HG03064 (cell line): ENCODE measurements at regions not wholly inside any gene's neighbourhood (a gene's known extent, or its start where the extent isn't known, plus 50 kb on each side); places are given as distances from the start of the nearest gene placed in this dataset.
"Not testable (repeated sequence)": the region's sequence is repeated elsewhere in the genome, so short reads cannot be mapped to it uniquely, and the experiment has no call there.

Experiments used
- ATAC-seq: cut with Tn5 transposase; IDR thresholded peaks from one replicate; pipeline ENCODE4 v1.9.1; 2021; ENCODE audit warnings: low read depth; ENCODE audit not compliant: unreplicated experiment

DNA sequence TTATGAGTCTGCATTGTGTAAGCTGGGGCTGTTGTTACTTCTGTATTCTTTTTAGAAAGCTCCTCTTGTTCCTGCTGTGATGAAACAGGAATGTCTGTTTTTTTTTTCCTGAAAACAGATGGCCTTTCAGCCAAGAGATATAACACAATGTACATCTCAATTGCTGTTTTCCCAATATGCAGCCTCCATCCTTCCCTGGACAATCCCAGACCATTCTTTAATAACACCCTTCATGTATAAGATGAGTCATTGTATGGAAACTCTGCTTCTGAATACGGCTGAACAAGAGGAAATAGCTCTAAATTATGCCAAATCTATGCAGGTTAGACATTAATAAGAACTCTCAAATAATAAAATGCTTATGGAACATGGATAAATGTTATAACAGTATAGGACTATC, 60.2 kb upstream of the LRRC4C start:
- ATAC-seq = no peak

DNA sequence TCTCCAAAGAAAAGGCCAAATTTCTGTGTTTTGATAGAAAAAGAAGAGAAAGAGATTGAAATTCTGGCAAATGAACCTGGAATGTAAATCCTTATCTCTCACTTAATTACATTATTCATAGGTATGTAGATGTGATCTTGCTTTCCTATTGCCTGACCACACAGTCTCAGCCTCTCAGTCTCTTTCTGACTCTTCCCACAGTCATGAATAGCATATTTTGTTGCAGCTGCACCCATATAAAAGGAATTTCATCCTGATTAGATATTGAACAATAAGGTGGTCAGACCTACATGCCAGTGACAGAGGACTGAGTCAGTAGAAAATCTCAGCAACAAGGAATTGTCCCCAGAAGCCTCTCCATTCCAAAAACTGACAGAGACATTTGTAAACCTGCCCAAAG, 62.9 kb upstream of the LRRC4C start:
- ATAC-seq = no peak

DNA sequence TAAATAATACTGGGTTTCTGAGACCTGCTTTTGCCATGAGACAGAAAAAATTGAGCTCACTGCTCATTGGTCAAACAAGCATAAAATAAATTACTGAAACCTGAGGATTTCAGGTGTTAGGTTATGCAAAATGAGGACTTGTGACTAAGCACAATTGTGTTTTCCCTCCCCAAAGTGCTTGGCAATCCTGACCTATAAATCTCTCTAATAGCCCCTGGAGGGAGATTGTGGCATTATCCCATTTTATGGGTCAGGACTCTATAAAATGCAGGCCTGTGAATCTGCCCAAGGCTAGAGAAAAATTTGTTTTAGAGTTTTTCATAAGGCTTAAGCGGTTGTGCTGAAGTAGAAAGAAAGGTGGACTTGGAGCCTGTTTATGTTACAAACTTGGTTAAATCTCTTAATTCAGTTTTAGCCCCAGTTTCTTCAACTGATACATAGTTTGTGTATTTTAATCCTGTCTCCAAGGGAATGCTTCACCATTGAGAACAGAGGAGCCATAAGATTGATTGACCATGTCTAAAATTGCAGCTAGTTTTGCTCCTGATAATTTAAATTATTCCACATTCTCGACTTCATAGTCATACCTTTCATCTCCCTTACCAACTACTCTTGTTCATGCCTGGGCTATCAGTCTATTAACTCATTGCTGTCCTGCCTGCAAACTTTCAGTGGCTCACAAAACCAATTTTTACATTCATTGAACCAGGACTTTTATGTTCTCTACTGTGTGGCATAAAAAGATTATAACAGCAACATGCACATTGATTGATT, 63.6 kb upstream of the LRRC4C start:
- no peak for ATAC-seq

DNA sequence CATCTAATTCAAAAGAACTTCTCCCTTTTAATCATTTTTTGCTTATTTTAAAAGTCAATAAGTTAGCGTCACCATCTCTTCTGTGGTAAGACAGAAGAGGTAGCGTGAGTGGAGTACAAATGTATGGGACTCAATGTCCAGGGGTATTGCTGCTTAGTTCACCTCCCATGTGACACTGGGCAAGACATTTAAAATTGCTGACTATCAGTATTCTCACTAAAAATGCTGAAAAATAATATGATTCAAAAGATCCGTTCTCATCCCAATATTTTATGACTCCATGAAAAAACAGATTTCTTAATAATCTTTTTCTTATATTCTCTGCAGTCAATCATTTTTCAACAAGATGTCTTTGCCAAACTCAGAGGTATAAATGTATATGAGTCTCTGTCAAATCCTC, 68.1 kb upstream of the LRRC4C start:
- no peak for ATAC-seq

DNA sequence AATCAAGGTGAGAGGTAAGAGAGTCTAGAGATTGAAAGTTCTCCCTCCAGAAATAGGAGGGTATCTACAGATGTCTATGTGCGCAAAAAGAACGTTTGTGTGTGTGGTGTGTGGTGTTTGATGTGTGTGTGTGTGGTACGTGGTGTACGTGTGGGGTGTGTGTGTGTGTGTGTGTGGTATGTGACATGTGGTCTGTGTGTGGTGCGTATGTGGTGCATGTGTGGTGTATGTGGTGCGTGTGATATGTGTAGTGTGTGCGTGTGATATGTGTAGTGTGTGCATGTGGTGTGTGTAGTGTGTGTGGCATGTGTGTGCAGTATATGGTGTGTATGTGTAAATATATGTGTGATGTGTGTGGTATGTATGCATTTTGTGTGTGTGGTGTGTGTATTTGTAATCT, 73.0 kb upstream of the LRRC4C start:
- no peak for ATAC-seq

DNA sequence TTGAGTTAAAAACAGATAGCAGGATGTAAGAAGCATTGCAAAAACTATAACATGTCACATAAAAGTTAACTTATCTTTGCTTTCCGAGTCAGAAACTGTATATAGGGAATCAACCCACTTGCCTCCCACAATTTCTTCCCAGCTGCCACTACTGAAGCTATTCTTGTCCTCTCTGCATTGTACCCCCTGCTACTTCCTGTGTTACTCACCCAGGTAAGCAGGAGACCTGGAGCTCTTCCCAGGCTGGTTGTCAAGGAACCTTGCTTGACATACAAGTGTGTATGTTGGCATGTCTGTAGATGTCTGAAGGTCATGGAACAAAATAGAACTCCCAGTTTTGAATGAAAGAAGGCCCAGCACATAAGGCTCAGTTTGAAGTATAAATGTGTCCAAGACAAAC, 74.3 kb upstream of the LRRC4C start:
- ATAC-seq = no peak

DNA sequence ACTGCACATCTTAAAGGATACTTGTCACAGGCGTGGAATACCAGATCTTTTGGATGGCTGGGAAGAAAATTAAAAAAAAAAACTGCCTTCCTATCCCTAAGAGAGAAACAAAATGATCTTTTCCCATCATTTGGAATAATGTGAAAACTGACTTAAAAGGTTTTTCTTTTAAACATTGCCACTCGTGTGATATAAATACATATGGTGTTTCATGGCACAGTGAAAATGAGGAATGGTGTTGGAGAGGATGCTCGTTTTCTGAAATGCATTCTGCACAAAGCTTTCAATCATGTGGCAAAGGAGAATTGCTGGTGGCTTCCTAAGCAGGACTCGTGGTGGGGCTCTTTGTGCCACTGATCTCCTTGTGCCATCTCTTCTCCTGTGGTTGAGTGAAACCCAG, 74.9 kb upstream of the LRRC4C start:
- no peak for ATAC-seq

DNA sequence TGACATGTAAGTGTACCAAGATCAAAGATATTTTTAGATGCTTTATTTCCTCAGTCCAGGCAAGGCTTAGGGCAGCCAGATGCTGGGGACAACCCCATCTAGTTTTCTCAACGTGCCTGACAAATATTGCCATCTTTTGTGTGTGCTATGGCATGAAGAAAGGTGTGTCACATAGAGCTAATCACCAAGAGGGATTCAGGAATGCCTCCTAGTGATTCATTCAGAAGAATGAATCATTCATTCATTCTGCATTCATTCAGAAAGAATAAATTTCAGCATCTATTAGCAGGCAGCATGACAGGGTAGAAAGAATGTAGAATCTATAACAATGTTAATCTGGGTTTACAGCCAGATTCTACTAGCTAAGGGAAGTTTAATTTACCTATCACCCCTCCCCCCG, 75.4 kb upstream of the LRRC4C start:
- ATAC-seq = no peak

DNA sequence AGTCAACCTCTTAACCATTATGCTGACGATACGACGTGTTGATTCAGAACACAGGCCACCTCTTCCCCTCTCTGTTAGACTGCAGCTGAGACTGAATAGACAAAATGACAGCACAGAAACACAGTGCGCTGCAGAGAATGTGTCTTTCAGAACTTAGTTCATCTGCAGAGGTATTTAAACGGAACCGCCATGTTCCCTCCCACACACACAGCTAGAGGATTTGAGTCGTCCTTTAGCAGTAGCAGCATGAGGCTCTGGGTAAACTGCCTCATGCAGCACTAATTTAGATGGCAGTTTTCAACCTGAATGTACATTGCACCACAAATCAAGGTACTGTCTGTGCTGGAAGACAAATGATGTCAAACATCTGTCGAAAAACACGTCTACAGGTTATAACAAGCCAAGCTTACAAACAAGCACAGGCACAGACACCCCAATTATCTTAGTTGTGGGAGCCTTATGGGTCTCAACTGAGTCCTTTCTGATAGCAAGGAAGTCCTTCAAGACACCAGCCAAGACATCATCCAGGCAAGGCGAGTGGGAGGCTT, 76.6 kb upstream of the LRRC4C start:
- ATAC-seq = no peak

DNA sequence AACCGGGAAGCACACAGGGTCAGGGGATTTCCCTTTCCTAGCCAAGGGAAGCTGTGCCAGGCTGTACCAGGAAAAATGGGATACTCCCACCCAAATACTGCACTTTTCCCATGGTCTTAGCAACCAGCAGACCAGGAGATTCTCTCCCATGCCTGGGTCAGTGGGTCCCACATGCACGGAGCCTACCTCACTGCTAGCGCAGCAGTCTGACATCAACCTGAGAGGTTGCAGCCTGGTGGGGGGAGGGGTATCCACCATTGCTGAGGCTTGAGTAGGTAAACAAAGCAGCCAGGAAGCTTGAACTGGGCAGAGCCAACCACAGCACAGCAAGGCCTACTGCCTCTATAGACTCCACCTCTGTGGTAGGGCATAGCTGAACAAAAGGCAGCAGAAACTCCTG, 85.5 kb upstream of the LRRC4C start:
- ATAC-seq = not testable (repeated sequence)

DNA sequence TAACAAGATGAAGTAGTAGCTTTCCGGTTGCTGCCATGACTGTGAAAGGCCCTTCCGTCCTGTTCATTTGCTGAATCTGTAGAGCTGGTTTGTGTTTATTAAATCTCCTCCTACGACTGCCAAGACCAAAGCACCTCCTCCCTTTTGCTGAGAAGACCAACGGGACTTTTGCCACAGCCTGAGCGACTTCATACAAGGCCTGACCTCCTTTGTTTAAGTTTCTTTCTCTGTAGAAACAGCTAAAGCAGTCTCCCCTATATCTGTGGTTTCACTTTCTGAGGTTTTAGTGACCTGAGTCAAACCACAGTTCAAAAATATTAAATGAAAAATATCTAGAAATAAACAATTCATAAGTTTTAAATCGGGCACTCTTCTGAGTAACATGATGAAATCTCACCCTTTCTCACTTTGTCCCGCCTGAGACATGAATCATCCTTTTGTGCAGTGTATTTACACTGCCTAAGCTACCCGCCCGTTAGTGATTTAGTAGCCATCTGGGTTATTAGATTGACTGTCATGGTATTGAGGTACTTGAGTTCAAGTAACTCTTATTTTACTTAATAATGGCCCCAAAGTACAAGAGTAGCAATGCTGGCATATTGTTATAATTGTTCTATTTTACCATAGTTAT, 119.1 kb upstream of the LRRC4C start:
- no peak for ATAC-seq

DNA sequence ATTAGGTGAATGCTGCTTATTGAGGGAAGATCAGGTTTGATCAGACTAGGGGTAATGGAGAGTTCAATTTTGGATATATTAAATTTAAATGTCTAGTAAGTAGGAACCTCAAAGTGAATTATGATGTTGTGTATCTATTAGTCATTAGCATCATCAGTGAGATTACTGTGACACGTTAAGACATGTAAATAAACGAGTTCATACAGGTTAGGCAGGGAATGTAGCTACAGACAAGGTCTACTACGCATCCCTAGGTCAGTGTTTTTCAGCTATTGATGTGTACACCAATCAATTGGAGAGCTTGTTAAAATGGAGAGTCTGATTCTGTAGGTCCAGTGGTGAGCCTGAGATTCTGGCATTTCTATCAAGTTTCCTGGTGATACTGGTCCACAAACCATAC, 120.1 kb upstream of the LRRC4C start:
- ATAC-seq = no peak

DNA sequence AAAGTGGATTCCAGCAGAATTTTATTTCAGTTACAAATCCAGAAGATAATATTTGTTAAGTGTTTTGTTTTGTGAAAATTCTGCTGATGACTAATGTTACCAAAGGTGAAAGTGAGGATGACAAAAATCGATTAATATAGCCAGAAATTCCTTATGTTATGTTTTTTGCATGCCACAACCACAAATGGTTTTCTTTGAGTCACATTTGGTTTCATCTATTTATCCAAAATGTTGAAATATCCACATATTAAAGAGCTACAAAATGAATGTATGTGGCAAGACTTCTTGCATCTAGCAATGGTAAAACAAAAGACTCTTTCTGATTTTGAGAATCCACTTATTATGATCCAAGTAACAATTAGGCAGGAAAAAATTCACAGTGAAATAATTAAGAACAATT, 150.1 kb upstream of the LRRC4C start:
- ATAC-seq = no peak

DNA sequence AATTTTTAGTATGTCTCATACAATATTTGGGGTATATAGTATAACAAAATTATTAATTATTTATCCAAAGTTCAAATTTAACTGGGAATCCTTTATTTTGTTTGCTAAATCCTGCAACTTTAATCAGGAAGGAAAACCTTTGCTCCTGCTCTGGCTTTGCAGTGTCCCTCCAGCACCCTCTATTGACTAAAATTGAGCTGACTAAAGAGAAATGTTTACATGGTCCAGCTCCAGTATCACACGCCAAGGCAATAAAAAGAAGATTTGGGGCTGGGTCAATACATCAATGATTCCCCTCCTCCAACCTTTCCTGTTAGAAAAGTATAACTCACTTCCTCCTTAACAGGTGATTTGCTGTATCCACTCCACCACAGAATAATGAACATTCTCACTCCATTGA, 153.0 kb upstream of the LRRC4C start:
- no peak for ATAC-seq

DNA sequence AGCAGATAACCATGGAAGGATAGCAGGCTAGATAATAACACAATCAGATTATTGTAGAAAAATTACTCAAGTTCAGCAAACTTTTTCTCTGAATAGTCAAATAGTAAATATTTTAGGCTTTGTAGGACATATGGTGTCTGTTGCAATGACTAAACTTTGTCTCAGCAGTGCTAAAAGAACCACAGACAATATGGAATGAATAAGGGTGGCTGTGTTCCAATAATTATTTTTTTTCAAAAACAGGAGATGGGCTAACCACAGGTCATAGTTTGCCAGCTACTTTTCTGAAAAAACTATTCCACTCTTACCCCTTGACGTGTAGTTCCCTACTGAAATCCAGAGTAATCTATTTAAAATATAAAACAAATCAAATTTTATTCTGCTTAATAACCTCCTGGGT, 153.9 kb upstream of the LRRC4C start:
- ATAC-seq = no peak

DNA sequence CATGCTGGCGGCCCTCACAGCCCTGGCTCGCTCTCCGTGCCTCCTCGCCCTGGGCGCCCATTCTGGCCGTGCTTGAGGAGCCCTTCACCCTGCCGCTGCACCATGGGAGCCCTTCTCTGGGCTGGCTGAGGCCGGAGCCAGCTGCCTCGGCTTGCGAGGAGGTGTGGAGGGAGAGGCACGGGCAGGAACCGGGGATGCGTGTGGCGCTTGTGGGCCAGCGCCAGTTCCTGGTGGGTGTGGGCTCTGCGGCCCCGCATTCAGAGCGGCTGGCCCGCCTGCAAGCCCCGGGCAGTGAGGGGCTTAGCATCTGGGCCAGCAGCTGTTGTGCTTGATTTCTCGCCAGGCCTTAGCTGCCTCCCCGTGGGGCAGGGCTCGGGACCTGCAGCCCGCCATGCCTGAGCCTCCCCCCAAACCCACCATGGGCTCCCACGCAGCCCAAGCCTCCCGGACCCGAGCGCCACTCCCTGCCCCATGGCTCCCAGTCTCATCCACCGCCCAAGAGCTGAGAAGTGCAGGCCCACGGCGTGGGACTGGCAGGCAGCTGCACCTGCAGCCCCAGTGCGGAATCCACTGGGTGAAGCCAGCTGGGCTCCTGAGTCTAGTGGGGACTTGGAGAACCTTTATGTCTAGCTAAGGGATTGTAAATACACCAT, 163.4 kb upstream of the LRRC4C start:
- ATAC-seq = no peak

DNA sequence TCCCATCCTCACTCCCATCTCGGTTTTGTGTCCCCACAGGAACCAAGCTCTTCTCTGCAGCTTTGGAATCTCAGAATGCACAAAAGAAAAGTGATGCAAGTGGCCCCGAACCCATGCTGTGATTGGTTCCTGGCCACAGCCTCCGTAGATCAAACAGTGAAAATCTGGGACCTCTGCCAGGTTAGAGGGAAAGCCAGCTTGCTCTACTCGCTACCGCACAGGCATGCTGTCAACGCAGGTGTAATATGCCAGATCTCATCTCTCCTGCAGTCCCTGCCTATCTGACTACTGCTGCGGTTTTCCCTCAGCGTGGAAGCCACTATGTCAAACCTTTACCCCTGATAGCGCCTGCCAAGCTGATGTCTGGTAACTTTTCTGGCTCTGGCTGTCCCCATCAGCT, 200.5 kb upstream of the LRRC4C start:
- no peak for ATAC-seq

DNA sequence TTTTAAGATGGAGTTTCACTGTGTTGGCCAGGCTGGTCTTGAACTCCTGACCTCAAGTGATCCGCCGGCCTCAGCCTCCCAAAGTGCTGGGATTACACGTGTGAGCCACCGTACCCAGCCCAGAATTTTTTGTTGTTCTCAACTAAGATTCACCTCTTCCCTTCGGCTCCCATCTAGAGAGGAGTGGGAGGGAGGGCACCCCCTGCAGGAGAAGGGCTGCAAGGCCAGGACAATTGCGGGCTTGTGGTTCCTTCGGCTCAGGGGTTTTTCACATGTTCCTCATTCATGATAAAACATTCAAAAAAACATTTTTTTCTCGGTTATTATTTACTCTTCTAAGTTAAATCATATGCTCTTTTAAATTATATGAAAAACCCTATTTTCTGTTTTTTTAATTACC, 201.1 kb upstream of the LRRC4C start:
- no peak for ATAC-seq

DNA sequence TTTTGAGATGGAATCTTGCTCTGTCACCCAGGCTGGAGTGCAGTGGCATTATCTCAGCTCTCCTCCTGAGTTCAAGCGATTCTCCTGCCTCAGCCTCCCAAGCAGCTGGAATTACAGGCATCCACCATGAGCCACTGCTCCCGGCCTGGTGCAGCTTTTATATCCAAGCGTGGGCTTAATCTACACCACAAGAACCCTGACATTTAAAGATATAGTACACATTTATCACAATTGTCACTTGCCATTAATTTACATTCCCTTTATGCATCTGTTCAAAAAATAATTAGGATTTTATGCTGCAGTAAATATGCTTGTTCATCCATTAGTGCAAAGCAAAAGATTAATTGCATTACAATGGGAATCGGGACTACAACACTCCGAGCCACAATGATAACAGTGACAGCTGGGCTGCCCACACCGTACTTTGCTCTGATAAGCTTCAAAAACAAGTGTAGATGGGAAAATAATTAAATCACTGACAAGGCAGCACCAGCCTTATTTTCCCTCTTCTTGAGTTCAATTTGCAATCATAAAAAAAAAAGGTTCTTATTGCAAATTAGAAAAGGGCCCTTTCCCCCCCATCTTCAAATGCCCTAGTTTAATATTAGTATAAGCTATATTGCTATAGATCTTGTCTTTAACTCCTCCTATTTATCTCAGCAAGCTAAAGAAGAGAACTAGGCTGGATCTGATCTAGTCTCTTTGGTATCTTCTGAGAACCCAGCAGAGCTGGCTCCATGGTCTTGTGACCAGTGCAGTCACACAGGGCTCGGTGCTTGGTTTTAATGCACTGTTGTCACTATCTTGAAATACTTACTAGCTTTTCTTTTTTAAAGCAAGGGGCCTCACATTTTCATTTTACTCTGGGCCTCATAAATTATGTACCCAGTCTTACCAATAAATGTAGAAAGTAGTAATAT, 206.2 kb upstream of the LRRC4C start:
- ATAC-seq = no peak

DNA sequence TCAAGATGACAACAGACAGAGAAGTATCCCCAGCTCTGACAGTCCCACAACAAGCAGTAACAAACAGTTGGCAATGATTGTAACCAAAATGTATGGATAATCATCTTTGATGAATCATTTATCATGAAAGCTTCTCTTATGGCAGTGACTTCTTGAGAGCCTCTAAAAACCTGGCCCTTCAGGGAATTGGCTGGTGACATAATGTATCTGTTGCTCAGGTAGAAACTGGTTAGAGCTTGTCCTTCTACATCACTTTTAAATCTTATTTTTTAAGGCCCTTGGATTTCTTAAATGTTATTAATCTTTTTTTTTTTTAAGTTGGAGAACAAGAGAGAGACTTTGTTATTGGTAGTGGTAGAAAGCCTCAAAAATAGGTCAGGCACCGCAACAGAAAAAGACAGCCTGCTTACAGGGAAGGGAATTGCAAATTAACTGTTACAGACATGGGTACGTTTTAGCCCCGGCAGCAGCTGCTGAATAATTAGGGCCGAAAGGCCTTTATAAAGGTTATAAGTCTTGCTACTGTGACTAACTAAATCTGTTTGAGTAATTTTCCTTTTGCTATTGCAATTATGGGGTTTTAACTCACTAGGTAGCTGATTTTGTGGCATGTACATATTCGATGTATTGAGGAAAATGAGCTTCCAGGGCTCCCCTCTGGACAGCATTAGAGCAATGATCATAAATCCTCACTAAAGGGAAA, 207.7 kb upstream of the LRRC4C start:
- no peak for ATAC-seq
